ENCODE measurements at regions not wholly inside any gene's neighbourhood (a gene's known extent, or its start where the extent isn't known, plus 50 kb on each side); places are given as distances from the start of the nearest gene placed in this dataset.
"Not testable (repeated sequence)": the region's sequence is repeated elsewhere in the genome, so short reads cannot be mapped to it uniquely, and the experiment has no call there.

GRCh38 chr16:48978501-48978900 lies 303.1 kb downstream of the CBLN1 start:
- DNase-seq: no peak

- DNase-seq: no peak
These were observed 309.4 kb downstream of the CBLN1 start for GRCh38 chr16:48972236-48972635.

- no peak for DNase-seq
These were observed 310.0 kb downstream of the CBLN1 start for GRCh38 chr16:48971571-48972077.

- no peak for DNase-seq
These were observed 311.4 kb downstream of the CBLN1 start for GRCh38 chr16:48970216-48970615.

- DNase-seq: no peak
These were observed 312.0 kb downstream of the CBLN1 start for GRCh38 chr16:48969611-48970010.

- no peak for DNase-seq
These were observed 316.3 kb downstream of the CBLN1 start for GRCh38 chr16:48965386-48965785.

DNA sequence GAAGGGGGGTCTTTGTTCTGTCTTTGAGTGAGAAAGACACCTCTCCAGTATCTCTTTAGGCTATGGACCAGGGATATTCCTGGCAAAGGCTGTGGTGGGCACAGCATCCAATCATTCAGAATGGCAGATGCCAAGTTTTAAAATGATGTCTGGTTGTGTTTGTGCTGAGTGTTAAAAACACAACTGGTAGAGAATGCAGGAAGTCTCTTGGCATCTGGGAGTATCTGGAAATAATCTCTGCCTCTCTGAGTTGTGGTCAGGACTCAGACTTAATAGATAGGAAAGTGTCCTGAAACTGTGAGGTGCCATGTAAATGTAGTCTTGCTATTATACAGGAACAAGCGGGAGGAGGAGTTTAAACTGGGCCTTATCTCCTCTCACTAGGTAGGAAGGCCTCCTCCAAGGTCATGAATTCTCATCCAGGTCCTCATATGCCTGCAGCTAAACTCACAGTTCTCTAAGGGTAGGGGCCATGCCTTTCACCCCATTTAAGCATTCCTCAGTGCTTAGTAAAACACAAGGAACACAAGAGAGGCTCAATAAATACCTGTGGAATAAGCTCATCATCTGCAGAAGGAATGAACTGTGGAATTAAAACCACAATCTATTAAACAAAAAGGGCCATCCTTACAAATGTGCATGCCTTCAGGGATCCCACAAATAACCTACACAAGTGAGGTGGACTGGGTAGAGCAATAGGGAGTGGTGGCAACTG lies 317.6 kb downstream of the CBLN1 start:
- no peak for DNase-seq

DNA sequence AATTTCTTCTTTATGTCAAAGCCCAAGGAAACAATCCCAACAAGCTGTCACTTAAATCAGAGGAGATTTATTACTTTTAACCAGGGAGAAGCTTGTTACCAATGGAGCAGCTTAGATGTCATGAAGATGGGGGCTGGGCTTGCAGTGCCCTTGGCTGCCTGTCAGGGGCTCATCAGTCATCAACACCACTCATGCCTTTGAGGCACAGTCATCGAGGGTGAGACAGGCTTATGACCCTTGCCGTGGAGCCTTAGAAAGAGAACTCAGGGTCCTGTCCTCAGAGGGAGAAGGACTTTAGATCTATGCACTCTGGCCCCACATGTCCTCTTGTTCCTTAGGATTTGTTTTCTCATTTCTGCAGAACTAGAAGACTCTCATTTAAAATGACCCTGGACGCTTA lies 318.3 kb downstream of the CBLN1 start:
- DNase-seq: no peak

DNA sequence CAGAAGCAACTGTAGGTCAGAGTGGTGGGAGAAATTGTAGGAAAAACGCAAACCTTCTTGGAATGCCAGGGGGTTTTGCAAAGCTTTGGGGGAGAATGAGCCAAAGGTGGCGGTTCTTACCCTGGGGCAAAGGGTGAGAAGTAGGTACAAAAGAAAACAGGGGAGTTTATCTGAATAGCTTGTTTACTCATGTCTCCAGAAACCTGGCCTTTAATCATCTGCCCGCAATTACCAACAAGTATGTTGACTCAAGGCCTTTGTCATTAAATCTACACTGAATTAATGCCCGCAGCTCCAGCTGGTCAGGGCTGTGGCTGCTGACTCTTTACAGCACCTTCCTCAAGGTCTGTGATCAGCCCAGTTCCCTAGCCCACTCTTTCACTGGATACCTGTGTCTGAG lies 320.1 kb downstream of the CBLN1 start:
- no peak for DNase-seq

DNA sequence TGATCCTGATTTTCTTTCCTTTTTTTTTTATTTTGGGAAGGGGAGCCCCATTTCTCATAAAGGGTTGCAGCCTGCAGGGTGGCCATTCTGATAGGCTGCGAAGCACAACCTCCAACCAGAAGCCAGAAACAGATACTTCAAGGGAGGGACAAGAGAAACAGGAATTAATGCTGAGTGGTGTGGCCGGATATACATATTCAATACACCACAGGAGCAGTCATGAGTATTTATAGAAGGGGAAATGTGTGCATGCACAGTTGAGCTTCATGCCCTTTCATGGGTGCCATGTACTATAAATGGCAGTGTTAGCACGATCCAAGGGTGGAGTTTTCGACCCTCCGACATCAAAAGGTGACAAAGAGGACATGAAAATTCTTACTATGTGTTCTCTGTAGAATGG lies 320.8 kb downstream of the CBLN1 start:
- no peak for DNase-seq

DNA sequence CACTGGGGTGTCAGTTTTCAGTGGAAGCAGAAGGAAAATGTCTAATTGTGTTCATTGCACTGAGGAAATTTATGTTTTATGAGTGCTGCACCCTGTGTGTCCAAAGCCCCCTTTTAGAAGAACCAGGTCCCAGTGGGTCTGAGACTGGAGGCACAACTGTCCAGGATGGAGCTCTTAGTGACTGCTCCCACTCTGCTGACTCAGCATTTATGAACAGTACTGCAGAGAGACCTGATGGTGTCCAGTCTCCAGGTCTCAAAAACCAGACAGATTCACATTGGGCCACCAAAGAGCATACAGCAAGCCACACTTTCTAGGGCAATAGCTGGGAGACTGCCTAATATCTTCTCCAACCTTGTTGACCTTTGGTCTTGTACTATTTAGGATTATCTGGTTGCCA lies 321.9 kb downstream of the CBLN1 start:
- no peak for DNase-seq

DNA sequence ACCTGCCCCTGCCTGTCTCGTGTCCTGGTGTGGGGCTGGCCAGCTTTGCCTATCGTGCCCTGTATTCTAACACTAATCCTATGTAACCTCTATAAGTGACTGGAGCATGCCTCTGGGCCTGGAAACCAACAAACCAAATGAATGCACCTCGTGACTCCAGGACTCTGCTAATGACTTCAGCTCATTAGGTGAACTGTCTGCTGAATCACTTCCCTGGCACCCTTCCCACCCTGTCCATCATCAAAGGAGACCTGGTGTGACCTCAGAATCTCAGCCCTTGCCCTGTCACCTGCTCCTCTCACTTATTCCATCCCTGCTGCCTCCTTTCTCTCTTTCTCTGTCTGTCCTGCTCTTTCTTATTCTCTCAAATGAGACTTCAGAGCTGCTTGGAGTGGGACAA lies 322.4 kb downstream of the CBLN1 start:
- no peak for DNase-seq

DNA sequence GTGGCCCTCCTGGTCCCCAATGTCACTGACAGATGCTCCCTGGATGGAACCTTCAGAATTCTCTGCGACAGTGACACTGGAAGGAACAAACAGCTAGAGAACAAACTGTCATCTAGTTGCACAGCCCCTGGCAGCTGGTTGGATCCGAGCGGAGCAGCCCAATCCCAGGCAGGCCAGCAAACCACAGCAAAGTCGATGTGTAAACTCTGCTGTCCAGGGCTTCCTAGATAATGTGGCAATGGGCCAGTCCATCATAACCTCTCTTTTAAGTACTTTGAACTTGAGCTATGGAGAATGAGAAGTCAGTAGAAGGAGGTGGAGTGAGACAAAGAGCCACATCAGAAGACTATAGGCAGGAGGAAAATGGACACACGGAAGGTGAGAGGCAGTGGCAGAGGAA lies 323.0 kb downstream of the CBLN1 start:
- DNase-seq: no peak

GRCh38 chr16:48956620-48957019 lies 325.0 kb downstream of the CBLN1 start:
- no peak for DNase-seq

DNA sequence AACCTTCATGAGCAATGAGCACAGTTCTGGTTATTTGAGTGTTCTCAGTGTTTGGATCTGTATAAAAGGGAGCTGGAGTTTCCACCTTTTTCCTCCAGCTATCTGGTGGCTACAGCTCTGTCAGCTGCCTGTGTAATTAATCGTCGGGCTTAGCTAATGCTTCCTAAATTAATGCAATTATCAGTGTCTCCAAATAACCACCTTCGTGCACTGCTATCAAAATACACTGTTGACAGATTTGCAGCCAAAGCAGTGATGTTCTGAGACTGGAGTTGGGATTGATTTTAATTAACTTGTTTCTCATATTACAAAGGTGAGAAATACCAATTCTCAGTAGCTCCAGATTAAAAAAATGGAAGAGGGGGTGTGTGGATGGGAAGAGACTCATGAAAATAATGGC lies 325.8 kb downstream of the CBLN1 start:
- DNase-seq: no peak

DNA sequence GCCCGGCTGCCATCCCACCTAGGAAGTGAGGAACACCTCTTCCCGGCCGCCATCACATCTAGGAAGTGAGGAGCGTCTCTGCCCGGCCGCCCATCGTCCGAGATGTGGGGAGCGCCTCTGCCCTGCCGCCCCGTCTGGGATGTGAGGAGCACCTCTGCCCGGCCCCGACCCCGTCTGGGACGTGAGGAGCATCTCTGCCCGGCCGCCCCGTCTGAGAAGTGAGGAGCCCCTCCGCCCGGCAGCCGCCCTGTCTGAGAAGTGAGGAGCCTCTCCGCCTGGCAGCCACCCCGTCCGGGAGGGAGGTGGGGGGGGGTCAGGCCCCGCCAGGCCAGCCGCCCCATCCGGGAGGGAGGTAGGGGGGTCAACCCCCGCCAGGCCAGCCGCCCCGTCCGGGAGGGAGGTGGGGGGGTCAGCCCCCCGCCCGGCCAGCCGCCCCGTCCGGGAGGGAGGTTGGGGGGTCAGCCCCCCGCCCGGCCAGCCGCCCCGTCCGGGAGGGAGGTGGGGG lies 330.0 kb downstream of the CBLN1 start:
- not testable (repeated sequence) for DNase-seq

DNA sequence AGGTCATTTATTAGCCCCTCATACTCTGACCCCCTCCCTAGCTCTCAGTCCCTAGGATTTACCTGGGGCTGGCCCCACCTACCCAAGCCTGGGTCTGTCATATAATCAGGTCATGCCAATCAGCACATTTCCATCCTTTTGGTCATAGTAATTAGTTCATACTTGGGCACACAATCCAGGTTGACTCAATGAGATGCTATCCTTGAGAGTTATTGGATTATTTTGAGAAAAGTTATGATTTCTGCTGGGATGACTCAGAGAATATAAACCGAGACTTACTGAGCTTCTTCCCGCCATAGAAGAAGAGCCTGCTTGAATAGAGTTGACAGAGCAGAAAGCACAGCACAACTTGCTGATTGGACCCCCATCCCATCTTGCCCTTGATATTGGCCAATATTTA lies 331.5 kb downstream of the CBLN1 start:
- no peak for DNase-seq

DNA sequence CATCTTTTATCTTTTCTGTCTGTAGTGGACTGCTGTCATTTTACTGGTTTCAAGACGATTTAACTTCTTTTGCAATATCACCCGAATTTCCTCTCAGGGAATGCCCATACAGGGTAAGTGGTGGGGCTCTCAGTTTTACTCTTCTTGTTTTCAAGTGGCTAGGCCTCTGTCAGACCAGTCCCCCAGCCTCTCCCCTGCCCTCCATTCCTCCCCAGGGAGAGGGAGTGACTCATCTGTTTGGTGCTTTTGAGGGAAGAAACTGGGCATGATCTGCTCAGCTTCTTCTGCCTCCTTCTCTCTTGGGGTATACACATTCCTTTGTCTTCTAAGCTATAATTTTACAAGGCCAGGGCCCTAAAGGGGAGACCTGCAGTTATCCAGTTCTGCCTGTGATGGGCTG lies 332.0 kb downstream of the CBLN1 start:
- DNase-seq: no peak

- no peak for DNase-seq
These were observed 332.7 kb downstream of the CBLN1 start for GRCh38 chr16:48948911-48949310.

GRCh38 chr16:48947371-48947713 lies 334.3 kb downstream of the CBLN1 start:
- DNase-seq: no peak

GRCh38 chr16:48946686-48947370 lies 334.8 kb downstream of the CBLN1 start:
- DNase-seq: no peak

DNA sequence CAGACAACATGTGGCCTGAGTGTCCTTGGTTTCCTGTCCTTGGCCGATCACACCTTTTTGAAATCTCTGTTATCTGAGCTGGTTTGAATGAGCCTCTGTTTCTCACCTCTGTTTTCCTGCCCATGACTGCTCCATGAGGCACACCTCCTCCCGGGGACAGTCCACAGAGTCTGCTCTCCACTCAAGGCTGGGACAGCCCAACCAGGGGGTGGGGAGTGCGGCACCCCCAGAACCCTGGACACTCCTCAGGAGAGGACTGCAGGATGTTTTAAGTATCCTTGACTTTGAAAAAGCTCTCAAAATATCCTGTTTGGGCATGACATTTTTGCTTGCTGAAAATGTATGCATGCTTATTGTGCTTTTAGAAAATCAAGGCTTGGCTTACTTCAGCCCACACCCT lies 333.0 kb upstream of the N4BP1 start:
- DNase-seq: no peak

- no peak for DNase-seq
These were observed 326.8 kb upstream of the N4BP1 start for GRCh38 chr16:48936811-48937210.

GRCh38 chr16:48932216-48932855 lies 322.4 kb upstream of the N4BP1 start:
- DNase-seq: no peak
